PC-3 (cell line): ENCODE measurements at regions not wholly inside any gene's neighbourhood (a gene's known extent, or its start where the extent isn't known, plus 50 kb on each side); places are given as distances from the start of the nearest gene placed in this dataset.

Source experiments
- EZH2 ChIP-seq: fragments of 300-600 bp; sonication (generic); IDR thresholded peaks from one replicate; pipeline ENCODE4 v1.6.1; 2017; ENCODE audit warnings: antibody characterized with exemption, mild to moderate bottlenecking, low read length; ENCODE audit not compliant: unreplicated experiment
- EZH2phosphoT487 ChIP-seq: fragments of 300-600 bp; sonication (generic); IDR thresholded peaks from 2 replicates; pipeline ENCODE4 v1.6.1; 2018; ENCODE audit warnings: mild to moderate bottlenecking, antibody characterized with exemption, low read length, borderline replicate concordance
- TF ChIP-seq, protein P1 (sequence below): fragments of 300-600 bp; sonication (generic); conservative IDR thresholded peaks from 2 replicates; pipeline ENCODE4 v1.5.1; 2017; ENCODE audit warnings: antibody characterized with exemption, low read depth, mild to moderate bottlenecking, low read length

DNA sequence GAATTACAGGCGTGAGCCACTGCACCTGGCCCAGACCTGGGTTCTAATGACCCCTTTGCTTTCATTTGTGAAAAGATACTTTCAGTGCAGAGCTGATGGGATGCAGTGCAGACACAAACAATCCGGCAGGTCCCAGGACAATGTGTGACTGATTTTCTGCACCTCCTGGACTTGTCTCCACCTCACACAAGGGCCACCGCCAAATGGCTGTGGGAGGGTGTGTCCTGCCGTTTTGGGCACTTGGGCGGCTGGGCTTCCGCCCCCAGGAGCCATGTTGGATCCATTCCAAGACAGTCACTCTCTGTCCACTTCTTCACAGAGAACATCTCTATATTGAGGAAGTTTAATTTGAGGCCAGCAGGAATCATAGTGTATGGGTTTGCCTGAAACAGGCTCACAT is 112.3 kb upstream of the ZNF507 start:
- no peak for TF ChIP-seq EZH2phosphoT487
- TF ChIP-seq, protein P1, sequence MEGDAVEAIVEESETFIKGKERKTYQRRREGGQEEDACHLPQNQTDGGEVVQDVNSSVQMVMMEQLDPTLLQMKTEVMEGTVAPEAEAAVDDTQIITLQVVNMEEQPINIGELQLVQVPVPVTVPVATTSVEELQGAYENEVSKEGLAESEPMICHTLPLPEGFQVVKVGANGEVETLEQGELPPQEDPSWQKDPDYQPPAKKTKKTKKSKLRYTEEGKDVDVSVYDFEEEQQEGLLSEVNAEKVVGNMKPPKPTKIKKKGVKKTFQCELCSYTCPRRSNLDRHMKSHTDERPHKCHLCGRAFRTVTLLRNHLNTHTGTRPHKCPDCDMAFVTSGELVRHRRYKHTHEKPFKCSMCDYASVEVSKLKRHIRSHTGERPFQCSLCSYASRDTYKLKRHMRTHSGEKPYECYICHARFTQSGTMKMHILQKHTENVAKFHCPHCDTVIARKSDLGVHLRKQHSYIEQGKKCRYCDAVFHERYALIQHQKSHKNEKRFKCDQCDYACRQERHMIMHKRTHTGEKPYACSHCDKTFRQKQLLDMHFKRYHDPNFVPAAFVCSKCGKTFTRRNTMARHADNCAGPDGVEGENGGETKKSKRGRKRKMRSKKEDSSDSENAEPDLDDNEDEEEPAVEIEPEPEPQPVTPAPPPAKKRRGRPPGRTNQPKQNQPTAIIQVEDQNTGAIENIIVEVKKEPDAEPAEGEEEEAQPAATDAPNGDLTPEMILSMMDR: no peak
- no peak for TF ChIP-seq EZH2
